ENCODE measurements at regions not wholly inside any gene's neighbourhood (a gene's known extent, or its start where the extent isn't known, plus 50 kb on each side); places are given as distances from the start of the nearest gene placed in this dataset.

- DNase-seq (ENCODE audit: insufficient read length, low spot score) (no peak), FAIRE-seq (no peak)
Observed at GRCh38 chr7:125678771-125679170, 749.1 kb upstream of the POT1 start.

DNA sequence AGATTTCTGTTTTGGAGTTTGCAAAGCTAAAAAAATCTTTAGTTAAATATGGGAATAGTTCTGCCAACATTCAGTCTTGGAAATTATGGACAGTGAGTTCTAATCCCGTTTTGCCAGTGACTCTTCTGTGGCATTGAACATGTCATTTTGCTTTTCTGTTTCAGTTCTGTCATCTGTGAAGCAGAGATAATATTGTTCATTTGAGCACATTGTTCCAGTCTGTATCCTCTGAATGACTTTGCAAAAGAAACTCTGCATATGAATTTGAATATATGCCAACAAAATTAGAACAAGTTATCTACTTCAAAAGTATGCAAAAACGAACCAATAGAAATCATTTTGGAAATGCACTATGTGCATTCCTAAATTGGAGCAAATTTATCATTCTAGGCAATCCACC is 746.0 kb upstream of the POT1 start:
- no peak for FAIRE-seq
- DNase-seq (ENCODE audit: insufficient read length, low spot score), result no peak

- DNase-seq (ENCODE audit: insufficient read length, low spot score) (no peak), FAIRE-seq (no peak)
Observed at GRCh38 chr7:125675169-125675568, 745.5 kb upstream of the POT1 start.

- DNase-seq (ENCODE audit: insufficient read length, low spot score), result no peak
- FAIRE-seq, result no peak
Observed at GRCh38 chr7:125670926-125671572, 741.4 kb upstream of the POT1 start.

DNA sequence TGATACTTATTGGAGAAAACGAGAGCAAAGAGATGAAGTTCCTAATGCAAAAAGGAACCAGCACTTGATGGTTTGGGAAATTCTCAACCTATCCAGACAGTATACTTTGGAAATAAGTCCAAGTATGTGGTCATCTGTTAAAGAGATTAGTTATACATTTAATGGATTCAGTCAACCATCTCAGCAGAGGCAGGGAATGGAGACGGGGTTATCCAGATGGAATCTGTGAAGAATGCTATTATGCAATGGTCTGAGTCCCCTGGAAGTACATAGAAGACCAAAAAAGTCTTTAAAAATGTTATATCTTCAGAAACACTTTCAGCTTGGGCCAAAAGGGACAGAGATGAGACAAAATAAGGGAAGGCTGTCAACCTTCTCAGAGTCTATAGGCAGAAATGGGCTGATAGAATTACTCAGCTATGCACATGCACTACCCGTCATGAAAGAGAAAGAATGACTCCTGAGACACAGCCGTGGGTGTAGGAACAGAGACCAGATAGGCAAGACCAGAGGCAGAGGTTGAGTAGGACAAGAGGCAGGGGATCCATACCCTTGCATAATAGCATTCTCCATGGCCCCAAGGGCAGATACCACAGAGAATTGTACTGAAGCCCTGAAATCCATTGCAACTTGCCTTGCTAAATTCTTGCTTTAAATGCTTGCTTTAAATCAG is 738.8 kb upstream of the POT1 start:
- FAIRE-seq, result no peak

GRCh38 chr7:125664625-125665024 is 735.0 kb upstream of the POT1 start:
- DNase-seq (ENCODE audit: insufficient read length, low spot score) (no peak), FAIRE-seq (no peak)

More for the DNA sequence above, 738.8 kb upstream of the POT1 start:
- DNase-seq (ENCODE audit: insufficient read length, low spot score), result no peak

DNA sequence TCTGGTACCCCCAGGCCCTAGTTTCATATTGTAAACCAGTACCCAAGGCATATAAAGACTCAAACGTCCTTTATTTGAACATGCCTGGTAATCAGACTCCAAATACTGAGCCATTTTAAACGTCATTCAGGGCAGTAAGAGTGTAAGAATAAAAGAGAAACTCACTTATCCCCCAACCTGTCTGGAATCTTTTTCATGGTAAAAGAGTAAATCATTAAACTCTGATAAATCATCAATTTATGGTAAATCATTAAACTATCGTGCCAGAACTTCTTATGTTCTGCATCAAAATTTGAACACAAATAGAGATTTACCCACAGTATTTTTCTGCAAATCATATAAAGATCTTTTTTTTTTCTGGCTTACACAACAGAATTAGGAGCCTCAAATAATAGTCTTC is 734.3 kb upstream of the POT1 start:
- FAIRE-seq (no peak), DNase-seq (ENCODE audit: insufficient read length, low spot score) (no peak)

- no peak for FAIRE-seq
Observed at GRCh38 chr7:125661677-125662076, 732.1 kb upstream of the POT1 start.

GRCh38 chr7:125661006-125661405 is 731.4 kb upstream of the POT1 start:
- FAIRE-seq (no peak), DNase-seq (ENCODE audit: insufficient read length, low spot score) (no peak)

More at GRCh38 chr7:125661677-125662076, 732.1 kb upstream of the POT1 start:
- DNase-seq (ENCODE audit: insufficient read length, low spot score), result no peak

DNA sequence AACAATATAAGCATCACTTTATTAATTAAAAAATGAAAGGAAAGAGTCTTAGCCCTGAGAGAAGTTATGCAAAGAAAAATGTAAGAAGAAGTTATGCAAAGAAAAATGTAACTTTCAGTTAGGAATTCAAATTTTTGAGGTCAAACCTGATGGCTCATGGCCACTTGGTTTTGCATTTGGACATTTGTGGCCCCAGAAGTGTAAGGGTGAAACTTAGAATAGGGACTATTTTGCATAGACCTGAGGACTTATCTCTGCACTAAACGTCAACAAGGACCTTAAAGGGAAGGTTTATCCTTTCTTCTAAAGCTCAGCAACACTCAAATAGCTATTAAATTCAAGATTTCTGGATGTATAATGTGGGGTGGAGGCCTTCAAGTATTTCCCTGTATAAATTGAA is 724.5 kb upstream of the POT1 start:
- FAIRE-seq (no peak), DNase-seq (ENCODE audit: insufficient read length, low spot score) (no peak)

- FAIRE-seq (no peak), DNase-seq (ENCODE audit: insufficient read length, low spot score) (no peak)
Observed at GRCh38 chr7:125651823-125652528, 722.4 kb upstream of the POT1 start.

DNA sequence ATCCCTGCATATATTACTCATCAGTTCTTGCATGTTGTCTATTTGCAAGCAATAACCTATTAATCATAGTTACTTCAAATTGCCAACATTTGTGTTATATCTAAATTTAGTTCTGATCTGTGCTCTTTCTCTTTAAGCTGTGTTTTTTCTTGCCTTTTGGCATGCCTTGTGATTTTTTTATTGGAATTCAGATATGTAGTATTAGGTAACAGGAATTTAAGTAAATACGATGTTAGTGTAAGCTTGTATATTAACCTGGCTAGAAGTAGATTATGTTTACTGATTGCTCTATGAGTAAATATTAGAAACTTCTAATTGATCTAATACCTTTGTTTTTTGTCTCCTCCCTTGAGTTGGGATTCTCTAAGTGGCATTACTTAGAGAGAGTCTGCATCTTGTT is 718.9 kb upstream of the POT1 start:
- FAIRE-seq (no peak), DNase-seq (ENCODE audit: insufficient read length, low spot score) (no peak)

- no peak for DNase-seq (ENCODE audit: insufficient read length, low spot score)
- no peak for FAIRE-seq
Observed at GRCh38 chr7:125645770-125646169, 716.1 kb upstream of the POT1 start.

GRCh38 chr7:125644109-125644508 is 714.5 kb upstream of the POT1 start:
- DNase-seq (ENCODE audit: insufficient read length, low spot score) (no peak), FAIRE-seq (no peak)

- FAIRE-seq (no peak), DNase-seq (ENCODE audit: insufficient read length, low spot score) (no peak)
Observed at GRCh38 chr7:125643302-125643701, 713.7 kb upstream of the POT1 start.

GRCh38 chr7:125641884-125642283 is 712.3 kb upstream of the POT1 start:
- no peak for FAIRE-seq
- DNase-seq (ENCODE audit: insufficient read length, low spot score), result no peak

DNA sequence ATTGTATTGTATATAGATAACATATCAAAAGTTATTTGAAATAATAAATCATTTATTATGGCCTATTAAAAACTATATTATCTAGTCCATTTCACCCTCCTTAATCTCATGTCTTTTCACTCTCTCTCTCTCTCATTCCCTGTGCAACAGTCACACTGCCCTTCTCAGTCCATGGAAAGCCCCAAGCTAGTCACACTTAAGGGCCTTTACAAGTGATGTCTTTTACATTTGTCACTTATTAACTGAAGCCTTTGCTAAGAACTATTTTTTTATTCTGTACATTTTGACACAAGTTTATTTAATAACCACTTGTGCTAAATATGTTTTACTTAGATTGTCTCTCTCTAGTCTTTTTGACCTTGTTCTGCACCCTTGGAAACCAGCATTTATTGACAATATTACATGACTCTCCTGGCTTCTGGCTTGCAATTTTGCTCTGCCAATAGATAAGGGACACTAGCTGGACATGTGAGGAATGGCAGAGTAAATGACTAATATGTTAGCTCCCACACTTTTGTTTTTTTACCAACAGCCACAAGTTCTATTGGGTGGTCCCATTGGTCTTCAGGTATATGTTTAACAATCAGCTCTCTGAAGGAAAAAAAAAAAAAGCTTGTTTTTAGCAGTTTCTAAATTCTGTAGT is 706.8 kb upstream of the POT1 start:
- no peak for DNase-seq (ENCODE audit: insufficient read length, low spot score)
- FAIRE-seq, result no peak

- DNase-seq (ENCODE audit: insufficient read length, low spot score) (no peak), FAIRE-seq (no peak)
Observed at GRCh38 chr7:125618516-125618915, 688.9 kb upstream of the POT1 start.

DNA sequence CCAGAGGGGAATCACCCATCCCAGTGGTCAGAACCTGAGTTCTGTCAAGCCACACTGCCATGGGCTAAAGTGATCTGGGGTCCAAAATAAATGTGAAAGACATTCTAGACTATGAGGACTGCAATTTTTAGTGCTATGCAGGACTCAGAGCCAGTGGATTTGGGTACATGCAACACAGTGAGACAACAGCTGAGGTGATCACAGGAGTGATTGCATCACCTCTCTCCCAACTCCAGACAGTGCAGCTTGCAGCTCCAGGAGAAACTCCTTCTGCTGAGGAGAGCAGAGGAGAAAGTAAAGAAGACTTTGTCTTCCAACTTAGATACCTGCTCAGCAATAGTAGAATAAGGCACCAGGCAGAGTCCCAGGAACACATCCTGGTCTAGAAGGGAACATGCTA is 682.0 kb upstream of the POT1 start:
- FAIRE-seq (no peak), DNase-seq (ENCODE audit: insufficient read length, low spot score) (no peak)

- DNase-seq (ENCODE audit: insufficient read length, low spot score), result no peak
- FAIRE-seq, result no peak
Observed at GRCh38 chr7:125606671-125607070, 677.0 kb upstream of the POT1 start.

GRCh38 chr7:125605241-125605640 is 675.6 kb upstream of the POT1 start:
- no peak for DNase-seq (ENCODE audit: insufficient read length, low spot score)
- no peak for FAIRE-seq

GRCh38 chr7:125602441-125602840 is 672.8 kb upstream of the POT1 start:
- no peak for DNase-seq (ENCODE audit: insufficient read length, low spot score)
- FAIRE-seq, result no peak
